Spinal cord (tissue), 9 donors: ENCODE measurements at regions not wholly inside any gene's neighbourhood (a gene's known extent, or its start where the extent isn't known, plus 50 kb on each side); places are given as distances from the start of the nearest gene placed in this dataset.

Experiments
- DNase-seq, 6 donors: peaks; one replicate each; pipeline versions ENCODE4 v3.0.0 to v3.0.0-alpha.2; 2013 to 2015; ENCODE audit warnings: low spot score in 6 of 6, low read depth in 4 of 6
- H3K27ac ChIP-seq: one replicate; pipeline ENCODE4 v1.5.1; 2013; ENCODE audit warnings: low read depth, low read length, control low read depth
- H3K27me3 ChIP-seq: one replicate; pipeline ENCODE4 v1.6.1; 2013; ENCODE audit warnings: low read length; ENCODE audit not compliant: control insufficient read depth, insufficient read depth
- H3K36me3 ChIP-seq: one replicate; pipeline ENCODE4 v1.6.1; 2013; ENCODE audit warnings: low read length; ENCODE audit not compliant: control insufficient read depth, insufficient read depth
- H3K4me1 ChIP-seq: one replicate; pipeline ENCODE4 v1.6.1; 2013; ENCODE audit warnings: low read length; ENCODE audit not compliant: control insufficient read depth, insufficient read depth
- H3K4me3 ChIP-seq: one replicate; pipeline ENCODE4 v1.5.1; 2013; ENCODE audit warnings: low read depth, low read length, control low read depth
- H3K9me3 ChIP-seq: one replicate; pipeline ENCODE4 v1.6.1; 2013; ENCODE audit warnings: low read length; ENCODE audit not compliant: control insufficient read depth, insufficient read depth
- WGBS: methylation state at CpG from one replicate; pipeline ENCODE4 v1.1.5; 2013; ENCODE audit warnings: missing lambda C conversion rate; ENCODE audit not compliant: insufficient coverage; 5-methylcytosine and 5-hydroxymethylcytosine counted together
- donor health status: healthy.

DNA sequence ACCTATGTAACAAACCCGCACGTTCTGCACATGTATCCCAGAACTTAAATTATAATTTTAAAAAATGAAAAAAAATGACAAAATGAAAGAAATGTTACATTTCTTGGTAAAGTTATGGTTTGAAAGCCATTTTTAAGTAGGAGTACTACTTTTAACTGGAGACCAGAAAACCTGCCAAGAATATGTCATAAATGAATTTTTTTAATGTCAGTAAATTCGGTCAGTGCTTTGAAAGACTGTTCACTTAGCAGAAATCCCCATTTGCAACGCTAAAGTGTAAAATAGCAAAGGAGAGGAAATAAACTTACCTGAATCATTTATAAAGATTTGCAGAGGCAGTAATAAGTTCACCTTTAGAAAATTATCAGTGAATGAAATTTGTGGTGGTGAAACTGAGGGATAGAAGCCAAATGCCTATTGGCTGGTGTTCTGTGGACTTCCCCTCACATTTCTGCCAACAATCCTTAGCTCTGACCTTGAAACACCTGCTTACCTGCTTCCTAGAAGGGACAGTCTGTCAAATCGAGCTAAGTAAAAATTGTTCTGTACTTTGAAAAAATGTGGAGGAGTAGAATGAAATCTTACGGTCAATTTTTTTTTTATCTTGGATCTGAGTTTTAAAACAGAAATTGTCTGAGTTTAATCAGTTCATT, 714.2 kb downstream of the SLC6A15 start:
- Histone ChIP-seq H3K27me3 (no peaks in the 10 kb centered on the region), H3K4me1 (no peaks in the 10 kb centered on the region), H3K36me3 (no peaks in the 10 kb centered on the region), H3K4me3 (no peak overlapping the region), H3K27ac (no peak overlapping the region), H3K9me3 (peaks cover 2% of the 10 kb centered on the region)
- no CpG with 5 or more reads among the region's 6 CpGs for whole genome bisulfite sequencing
- DNase-seq: no peak

- no peaks in the 10 kb centered on the region for H3K4me1 ChIP-seq
- H3K27me3 ChIP-seq: no peaks in the 10 kb centered on the region
- 100% methylated on average over 1 of the region's 3 CpGs for WGBS
- no peak overlapping the region for H3K4me3 ChIP-seq
- H3K36me3 ChIP-seq: no peaks in the 10 kb centered on the region
- H3K27ac ChIP-seq: no peak overlapping the region
- no peak for DNase-seq
- peaks cover 2% of the 10 kb centered on the region for H3K9me3 ChIP-seq
These were observed 720.8 kb downstream of the SLC6A15 start for GRCh38 chr12:84191779-84192178.

- WGBS: no CpG with 5 or more reads among the region's 1 CpG
These were observed 726.2 kb downstream of the SLC6A15 start for GRCh38 chr12:84186433-84186832.

DNA sequence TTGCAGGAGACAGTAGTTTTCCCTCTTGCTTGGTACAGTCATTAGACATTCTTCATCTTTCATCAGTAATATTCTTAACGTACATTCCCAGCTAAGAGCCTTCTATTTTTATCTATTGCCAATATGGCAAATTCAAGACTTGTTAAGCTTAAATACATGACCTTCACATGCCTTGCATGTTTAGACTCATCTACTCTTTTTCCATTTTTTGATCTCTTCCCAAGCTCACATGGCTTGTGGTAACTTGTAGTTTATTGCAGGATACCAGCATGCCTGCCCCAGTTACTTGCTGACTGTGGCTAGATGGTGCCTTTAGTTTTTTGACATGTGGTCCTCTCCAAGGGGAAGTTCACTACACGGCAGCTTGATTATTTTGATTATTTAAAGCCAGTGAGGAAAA, 729.0 kb downstream of the SLC6A15 start:
- Histone ChIP-seq H3K36me3 (no peaks in the 10 kb centered on the region), H3K27ac (no peak overlapping the region)
- WGBS: no CpG with 5 or more reads among the region's 2 CpGs

More at GRCh38 chr12:84186433-84186832, 726.2 kb downstream of the SLC6A15 start:
- H3K36me3 ChIP-seq: no peaks in the 10 kb centered on the region
- no peaks in the 10 kb centered on the region for H3K9me3 ChIP-seq
- no peak overlapping the region for H3K27ac ChIP-seq
- no peaks in the 10 kb centered on the region for H3K27me3 ChIP-seq
- no peaks in the 10 kb centered on the region for H3K4me1 ChIP-seq
- DNase-seq: no peak
- H3K4me3 ChIP-seq: no peak overlapping the region

DNA sequence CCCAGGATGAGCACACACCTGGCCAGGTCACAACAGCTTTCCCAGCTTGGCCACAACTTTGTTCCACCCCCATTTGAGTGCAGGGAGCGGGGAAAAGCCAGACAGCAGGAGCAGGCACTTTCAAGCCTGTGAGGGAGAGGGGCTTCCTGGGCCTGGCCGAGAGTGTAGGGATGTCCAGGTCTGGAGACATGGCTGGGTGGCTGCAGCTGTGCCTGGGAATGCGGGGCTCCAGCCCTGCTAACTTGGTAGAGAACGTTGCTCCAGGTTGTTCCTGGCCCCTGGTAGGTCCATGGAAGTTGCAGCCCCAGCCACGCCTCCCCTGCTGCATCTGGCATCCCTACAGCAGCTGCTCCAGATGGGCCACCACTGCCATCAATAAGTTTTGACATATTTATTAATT, 738.5 kb downstream of the SLC6A15 start:
- no peaks in the 10 kb centered on the region for H3K9me3 ChIP-seq
- WGBS: 93% methylated on average over 4 of the region's 5 CpGs
- H3K27me3 ChIP-seq: no peaks in the 10 kb centered on the region
- H3K4me1 ChIP-seq: no peaks in the 10 kb centered on the region
- no peak overlapping the region for H3K4me3 ChIP-seq
- DNase-seq: no peak
- H3K27ac ChIP-seq: no peak overlapping the region
- no peaks in the 10 kb centered on the region for H3K36me3 ChIP-seq

More for the DNA sequence above, 729.0 kb downstream of the SLC6A15 start:
- H3K4me1 ChIP-seq: no peaks in the 10 kb centered on the region
- no peak for DNase-seq
- no peak overlapping the region for H3K4me3 ChIP-seq
- no peaks in the 10 kb centered on the region for H3K27me3 ChIP-seq
- H3K9me3 ChIP-seq: no peaks in the 10 kb centered on the region

- Histone ChIP-seq H3K4me3 (no peak overlapping the region), H3K27me3 (no peaks in the 10 kb centered on the region), H3K36me3 (no peaks in the 10 kb centered on the region), H3K4me1 (no peaks in the 10 kb centered on the region), H3K27ac (no peak overlapping the region), H3K9me3 (no peaks in the 10 kb centered on the region)
- WGBS: 94% methylated on average over 3 of the region's 4 CpGs
- no peak for DNase-seq
These were observed 739.7 kb downstream of the SLC6A15 start for GRCh38 chr12:84172823-84173424.

DNA sequence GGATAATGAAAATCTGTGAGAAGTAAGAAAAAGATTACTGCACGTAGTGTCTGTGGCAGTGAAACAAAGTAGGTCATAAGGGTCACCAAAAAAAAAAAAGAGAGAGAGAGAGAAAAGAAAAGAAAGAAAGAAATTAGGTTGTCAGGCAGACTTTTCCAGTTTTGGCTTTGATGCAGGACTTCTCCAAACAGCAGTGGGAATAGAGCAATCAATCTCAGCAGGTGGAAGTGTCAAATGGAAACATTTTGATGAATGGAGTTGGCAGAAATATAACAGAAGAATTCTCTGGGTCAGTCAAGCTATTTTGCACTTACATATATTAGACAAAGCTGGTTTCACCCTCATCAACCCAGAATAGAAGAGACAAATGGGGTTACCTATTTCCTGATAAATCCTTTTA, 745.8 kb downstream of the SLC6A15 start:
- WGBS: 6% methylated on average over 1 of the region's 1 CpG
- no peak overlapping the region for H3K4me3 ChIP-seq
- no peaks in the 10 kb centered on the region for H3K4me1 ChIP-seq
- no peak overlapping the region for H3K27ac ChIP-seq
- no peaks in the 10 kb centered on the region for H3K27me3 ChIP-seq
- H3K9me3 ChIP-seq: no peaks in the 10 kb centered on the region
- no peaks in the 10 kb centered on the region for H3K36me3 ChIP-seq
- DNase-seq: no peak

DNA sequence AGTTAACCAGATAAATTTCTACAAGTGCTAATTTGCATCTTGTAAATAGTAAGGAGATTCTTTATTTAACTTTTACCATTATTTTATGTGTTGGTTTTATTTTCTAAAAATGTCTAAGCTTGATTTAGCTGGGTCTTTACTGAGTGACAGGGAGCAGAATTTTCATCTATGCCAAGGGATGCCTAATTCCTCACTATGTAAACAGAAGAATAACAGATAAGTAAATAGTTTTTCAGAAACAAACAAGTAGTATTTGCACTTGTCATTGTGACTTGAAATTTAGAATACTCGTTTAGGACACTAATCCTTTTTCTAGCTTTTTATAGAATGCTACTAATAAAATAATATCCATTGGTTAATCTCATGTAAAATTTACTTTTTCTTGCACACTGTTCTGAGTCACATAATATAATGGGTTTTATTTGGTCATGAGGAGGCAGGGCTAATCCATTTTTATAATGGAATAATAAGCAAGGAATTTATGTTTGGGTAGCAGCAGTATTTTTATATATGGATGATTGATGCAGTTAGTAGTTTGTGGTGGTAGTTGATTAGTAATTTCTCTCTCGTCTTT, 746.5 kb downstream of the SLC6A15 start:
- DNase-seq: no peak
- Histone ChIP-seq H3K27me3 (no peaks in the 10 kb centered on the region), H3K4me1 (no peaks in the 10 kb centered on the region), H3K27ac (no peak overlapping the region), H3K36me3 (no peaks in the 10 kb centered on the region), H3K4me3 (no peak overlapping the region), H3K9me3 (no peaks in the 10 kb centered on the region)
- WGBS: no CpG with 5 or more reads among the region's 2 CpGs

DNA sequence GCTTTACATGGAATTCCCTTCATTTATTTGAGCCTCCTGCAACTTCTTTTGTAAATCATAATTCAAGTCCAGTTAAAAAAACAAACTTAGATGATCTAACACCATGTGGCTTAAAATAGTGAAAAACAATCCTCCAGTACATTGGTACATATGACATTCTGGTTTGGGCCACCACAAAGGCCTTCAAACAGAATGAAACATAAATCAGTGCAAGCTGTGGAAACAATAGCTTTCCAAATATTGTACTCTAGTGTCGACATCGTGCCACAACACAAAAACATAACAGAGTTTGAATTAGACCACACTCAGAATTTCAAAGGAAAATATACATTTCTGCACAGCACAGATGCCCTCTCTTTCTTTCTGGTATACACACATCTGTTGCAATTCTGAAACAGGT, 751.3 kb downstream of the SLC6A15 start:
- no peaks in the 10 kb centered on the region for H3K9me3 ChIP-seq
- no peaks in the 10 kb centered on the region for H3K27me3 ChIP-seq

GRCh38 chr12:84159260-84159659, 753.3 kb downstream of the SLC6A15 start:
- Histone ChIP-seq H3K4me1 (no peaks in the 10 kb centered on the region), H3K9me3 (no peaks in the 10 kb centered on the region), H3K4me3 (no peak overlapping the region), H3K36me3 (no peaks in the 10 kb centered on the region), H3K27ac (no peak overlapping the region), H3K27me3 (no peaks in the 10 kb centered on the region)
- no peak for DNase-seq
- no CpG with 5 or more reads among the region's 1 CpG for WGBS

More for the DNA sequence above, 751.3 kb downstream of the SLC6A15 start:
- DNase-seq: no peak
- Histone ChIP-seq H3K4me3 (no peak overlapping the region), H3K36me3 (no peaks in the 10 kb centered on the region), H3K4me1 (no peaks in the 10 kb centered on the region), H3K27ac (no peak overlapping the region)
- WGBS: 62% methylated on average over 2 of the region's 2 CpGs
